MV-4-11 (cell line): ENCODE measurements at regions not wholly inside any gene's neighbourhood (a gene's known extent, or its start where the extent isn't known, plus 50 kb on each side); places are given as distances from the start of the nearest gene placed in this dataset.
A peak's percentile ranks its signal among the peaks of the same experiment; 100 is the strongest.

Experiments
- DNase-seq: peaks from one replicate; lab custom pipeline; 2025; lab: John Stamatoyannopoulos, UW

DNA sequence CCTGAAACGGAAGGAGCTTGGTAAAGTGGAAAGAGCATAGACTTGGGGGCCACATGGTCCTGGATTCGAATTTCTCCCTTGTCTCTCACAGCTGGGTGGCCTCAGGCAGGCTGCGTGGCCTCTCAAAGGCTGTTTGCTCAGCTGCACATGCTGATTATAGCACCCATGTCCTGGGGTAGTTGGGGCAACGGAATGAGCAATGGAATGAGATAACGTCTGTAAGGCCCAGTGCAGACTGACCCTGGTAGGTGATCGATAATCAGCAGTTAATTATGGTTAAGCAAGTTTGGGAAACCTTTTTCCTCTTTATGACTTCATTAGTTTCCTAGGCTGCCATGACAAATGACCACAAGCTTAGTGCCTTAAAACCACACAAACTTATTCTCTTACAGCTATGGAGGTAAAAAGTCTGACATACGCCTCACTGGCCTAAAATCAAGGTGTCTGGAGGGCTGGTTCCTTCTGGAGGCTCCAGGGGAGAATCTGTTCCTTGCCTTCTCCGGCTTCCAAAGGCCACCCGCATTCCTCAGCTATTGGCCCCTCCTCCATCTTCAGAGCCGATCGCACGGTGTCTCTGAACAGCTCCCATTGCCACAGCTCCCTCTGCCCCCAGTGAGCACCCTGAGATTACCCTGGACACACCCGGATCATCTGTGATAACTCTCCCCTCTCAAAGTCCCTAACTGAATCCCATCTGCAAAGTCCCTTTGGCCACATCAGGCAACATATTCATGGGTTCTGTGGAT, 294.9 kb upstream of the FOXF1 start:
- peak; percentile 44 for DNase-seq

DNA sequence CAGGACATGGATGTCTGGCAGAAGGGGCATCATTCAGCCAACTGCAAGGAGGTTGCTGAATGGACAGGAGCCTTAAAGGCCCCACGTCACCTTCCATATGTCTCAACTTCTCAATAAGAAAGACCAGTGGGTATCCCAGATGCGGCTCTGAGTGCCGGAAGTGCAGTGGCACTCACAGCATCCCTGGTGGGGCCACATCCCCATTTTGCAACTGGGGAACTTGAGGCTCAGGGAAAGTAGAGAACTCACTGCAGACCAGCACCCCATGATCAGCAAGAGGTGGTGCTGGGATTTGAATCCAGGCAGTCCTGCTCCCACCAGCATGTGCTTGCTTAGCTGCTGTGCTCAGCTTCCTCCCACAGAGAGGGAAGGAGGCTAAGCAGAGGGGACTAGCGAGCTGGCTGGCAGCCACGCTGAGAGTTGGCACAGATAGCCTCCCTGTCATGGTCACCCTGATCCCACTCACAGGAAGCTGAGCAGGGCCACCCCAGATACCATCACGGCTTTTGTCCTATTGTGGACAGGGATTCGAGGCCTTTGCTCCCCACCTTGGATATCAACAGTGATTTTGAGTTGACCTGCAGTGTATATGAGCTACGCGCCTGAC, 294.2 kb upstream of the FOXF1 start:
- no peak for DNase-seq

DNA sequence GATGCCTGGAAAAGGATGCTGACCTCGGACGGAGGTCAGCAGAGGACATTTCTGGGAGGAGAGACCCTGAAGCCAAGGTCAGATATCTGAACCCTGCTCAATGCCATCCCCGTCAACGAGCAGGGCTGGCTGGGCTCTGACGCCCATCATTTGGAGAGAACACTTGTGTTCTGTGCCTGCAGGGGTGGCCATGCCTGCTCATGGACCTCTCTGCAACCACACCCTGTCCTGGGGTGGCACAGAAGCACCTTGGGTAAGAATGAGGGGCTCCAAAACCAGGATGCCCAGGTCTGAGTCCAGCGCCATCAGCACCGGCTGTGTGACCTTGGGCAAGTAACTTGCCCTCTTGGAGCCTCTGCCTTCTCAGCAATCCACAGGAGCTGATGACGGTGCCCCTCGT, 293.7 kb upstream of the FOXF1 start:
- no peak for DNase-seq

DNA sequence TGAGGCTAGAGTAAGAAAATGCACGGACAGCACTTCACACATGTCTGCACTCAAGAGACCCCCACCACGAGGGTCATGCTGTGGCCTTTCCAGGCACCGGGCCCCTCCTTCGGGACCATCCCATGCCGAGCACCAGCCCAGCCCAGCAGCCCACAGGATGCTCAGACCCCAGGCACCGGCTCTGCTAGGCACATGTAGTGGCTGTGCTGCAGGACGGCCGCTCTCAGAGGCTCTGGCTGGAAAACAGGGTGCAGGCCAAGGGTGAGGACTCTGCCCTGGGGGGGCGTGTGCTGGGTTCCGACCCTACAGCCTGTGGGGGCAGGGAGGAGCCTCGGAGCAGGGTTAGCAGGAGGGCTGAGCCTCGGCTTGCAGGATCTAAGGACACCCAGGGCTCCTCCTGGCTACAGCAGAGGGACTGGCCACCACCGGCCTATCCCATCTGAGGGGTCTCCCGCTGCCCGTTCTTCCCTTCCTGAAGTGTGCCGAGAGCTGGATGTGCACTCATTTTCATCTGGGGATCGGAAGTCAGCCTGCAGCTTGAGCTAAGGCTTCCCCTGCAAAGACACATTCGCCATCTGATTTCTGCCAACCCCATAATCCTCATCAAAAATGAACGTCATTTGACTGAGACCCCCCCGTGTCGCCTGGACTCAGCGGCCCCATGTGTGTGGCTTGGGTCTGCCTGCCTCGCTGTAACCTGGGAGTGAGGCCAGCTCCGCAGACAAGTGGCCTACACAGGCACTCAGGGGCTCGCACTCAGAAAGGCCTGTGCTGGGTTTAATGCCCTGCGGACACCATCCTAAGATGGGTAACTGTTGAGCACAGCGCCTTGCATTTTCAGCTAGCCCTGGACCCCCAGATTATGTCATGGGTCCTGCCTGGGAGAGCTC, 293.1 kb upstream of the FOXF1 start:
- DNase-seq, result no peak

DNA sequence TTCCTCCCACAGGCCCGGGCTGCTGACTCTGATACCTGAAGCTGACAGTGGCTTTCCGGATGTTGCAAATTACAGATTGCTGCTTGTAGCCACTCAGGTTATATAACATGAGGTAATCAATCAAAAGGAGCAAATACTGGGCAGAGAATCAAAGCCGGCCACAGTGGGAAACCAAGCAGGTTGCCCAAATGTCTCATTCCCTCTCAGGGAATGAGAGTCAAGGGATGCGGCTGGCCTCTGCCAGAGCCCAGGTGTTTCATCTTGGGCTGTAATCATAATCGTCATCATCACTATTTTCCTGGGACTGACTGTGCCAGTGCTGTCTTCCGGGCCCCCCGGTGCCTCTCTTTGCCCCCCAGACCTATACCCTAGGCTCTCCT, 292.4 kb upstream of the FOXF1 start:
- DNase-seq, result no peak

DNA sequence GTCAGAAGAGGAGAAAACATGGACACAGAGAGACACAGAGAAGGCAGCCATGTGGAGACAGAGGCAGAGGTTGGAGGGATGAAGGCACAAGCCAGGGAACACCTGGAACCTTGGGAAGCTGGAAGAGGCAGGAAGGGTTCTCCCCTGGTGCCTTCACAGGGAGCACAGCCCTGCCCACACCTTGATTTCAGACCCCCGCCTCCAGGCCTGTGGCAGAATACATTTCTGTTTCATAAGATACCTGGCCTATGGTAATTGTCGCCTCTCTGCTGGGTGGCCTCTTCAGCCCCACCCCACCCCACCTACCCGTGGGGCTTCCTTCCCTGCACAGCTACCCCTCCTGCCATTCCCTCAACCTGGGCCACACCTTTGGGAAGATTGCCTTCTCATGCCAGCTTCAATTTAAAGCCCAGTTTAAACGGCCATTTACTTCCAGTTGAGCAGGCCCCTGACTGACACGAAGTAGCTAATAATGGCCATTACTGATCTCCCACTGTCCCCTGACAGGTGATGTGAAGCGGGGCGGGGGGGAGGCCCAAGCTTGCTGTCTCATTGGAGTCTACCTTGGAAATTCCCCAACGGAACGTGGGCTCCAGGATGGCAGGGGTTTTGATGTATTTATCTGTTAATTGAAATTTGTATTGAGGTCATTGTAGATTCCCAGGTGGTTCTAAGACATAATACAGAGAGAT, 291.7 kb upstream of the FOXF1 start:
- no peak for DNase-seq

DNA sequence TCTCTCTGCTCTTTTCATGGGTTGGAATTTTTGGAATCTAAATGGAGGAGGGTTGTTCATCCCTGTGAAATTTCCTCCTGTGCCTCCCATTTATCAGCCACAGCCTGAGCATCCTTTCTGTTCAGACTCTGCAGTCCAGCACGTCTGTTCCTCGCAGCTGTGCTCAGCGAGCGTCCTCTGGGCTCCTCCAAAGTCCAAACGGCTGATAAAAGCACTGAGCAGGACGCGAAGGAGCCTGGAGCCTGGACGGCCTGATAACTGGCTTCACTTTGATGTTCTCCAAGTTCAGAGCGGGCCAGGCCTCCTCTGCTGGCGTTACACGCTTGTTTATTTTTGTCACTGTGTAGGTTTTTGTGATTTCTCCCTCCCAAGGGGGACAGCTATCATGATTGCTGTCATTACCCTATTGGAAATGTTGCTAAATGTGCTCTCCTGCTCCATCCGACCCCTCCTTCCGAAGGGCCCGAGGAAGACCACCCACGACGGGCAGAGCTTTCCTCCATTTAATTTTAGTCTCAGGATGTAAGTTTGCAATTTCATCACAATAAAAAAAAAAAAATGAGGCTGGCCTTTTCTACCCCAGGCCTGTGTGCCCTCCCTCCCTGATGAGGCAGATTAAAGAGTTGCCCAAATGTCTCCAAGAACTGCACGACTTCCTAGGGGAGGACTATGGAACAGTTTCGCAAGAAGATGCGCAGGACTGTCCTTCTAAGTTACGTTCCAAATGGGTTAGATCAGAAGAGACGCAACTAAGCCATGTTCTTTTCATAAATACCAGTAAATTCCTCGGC, 290.5 kb upstream of the FOXF1 start:
- DNase-seq, result no peak

DNA sequence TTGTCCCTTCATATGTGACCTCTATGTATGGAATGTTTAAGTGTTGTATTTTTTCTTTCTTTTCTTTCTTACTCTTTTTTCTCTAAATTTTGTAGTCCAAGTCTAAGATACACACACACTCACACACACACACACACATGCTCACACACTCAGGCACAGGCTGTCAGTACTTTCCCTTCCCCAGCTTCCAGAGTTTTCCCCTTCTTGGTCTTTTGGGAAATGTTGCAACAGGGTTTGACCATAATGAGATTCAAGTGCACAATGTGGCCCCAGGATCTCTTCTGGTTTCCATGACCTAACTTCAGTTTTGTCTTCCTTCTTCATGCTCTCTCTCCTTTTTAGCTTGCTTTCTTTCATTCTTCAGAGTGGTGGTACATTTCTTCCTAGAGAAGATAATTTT, 289.8 kb upstream of the FOXF1 start:
- DNase-seq, result peak; percentile 5

DNA sequence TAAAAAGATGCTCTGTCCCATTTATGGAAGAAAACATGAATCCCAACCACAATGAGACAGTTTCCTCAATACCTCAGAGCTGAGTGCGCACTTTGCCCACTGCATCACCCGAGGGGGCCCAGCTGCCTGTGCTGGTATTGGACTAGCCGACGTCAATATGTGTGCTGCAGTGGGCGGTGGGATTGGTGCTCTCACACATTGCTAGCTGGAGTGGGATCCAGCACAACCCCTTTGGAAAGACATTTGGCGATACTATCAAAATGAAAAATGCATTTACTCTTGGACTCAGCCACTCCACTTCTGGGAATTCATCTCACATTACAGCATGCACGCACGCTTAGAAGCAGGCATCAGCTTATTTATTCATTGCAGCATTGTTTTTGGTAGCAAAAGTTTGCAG, 289.2 kb upstream of the FOXF1 start:
- DNase-seq, result no peak

DNA sequence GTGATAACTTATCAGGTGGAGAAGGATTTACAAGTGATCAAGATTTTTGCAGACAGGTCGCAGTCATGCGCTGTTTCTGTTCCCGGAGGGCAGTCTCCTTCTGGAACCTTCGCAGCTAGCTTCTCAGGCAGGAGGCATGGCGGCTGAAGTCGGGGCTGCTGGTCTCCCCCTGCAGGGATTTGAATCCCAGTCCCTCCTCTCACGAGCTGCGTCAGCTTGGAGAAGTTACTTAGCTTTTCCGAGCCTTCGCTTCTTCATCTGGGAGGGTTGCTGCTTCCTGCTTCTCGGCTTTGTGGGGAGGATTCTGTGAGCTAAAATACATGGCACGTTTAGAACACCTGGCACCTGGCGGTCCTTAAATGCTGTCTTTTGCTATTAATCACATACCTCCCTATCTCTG, 287.8 kb upstream of the FOXF1 start:
- no peak for DNase-seq

DNA sequence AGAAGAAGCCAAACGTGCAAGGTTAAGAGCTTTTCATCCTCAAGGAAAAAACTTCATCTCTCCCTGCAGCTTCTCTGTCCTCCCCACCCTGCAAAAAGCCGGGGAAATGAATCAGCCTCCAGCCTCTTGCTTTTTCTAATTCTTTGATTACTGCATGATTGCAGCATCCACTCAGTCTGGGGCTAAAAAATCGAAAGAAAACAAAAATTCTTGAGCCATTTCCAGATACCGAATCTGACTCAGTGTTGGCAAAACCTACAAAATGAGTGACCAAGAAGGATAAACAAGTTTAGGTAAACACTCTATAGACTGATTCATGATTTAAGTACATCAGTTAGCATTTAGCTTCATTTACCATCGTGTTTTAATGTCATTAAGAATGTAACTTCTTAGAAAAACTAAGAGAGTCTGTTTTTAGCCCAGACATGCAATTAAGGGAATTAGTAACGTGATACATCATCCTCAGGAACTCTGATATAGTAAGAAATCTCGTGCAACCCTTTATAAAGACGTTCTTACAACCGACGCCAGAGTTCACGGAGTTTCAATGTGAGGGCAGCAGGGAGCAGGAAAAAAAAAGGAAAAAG, 287.3 kb upstream of the FOXF1 start:
- no peak for DNase-seq

DNA sequence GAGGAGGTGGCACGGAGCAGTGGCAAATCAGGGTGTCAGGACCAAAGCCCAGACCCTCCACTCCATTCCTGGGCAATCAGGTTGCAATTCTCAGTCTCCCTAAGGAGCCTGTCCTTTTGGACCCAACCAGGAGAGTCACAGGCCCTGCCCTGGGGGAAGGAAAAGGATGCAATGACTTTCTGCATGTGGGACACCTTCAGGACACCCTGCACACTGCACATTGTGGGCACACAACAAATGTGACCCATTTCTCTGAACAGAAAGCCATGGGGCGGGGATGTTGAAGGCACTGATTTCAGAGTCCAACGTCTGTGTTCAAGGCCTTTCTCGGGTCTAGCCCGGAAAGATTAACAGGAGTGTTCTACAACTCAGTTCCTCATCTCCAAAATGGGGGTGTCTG, 286.2 kb upstream of the FOXF1 start:
- DNase-seq, result no peak

DNA sequence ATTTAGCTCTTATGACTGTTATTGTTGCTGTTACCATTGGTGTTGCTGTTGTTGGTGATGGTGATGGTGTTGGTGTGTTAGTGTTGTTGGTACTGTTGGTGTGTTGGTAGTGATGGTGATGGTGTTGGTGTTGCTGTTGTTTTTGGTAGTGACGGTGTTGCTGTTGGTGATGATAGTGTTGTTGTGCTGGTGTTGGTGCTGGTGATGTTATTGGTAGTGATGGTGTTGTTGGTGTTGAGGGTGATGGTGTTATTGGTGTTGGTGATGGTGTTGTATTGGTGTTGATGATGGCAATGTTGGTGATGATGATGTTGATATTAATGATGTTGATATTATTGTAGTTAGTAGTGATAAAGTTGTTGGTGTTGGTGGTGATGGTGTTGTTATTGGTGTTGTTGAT, 285.7 kb upstream of the FOXF1 start:
- DNase-seq, result no peak

DNA sequence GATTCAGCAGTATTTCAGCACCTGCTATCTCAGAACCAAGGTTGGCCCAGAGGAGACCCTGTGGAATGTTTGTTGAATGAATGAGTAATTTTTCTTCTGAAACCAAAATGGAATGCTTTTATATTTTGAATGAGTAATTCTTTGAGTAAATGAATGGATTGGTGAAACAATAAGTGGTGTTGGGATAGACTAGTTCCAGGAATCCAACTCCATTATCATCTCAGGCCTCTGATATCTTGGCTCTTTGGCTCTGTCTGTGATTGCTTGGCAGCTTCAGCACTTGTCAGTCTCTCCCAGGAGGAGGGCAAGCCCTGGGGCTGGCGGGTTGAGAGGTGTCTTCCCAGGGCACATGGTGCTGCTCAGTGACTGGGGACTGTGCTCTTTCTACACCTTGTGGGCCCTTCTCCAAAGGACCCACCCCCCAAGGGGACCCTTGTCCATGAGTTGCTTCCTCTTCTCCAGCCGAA, 284.4 kb upstream of the FOXF1 start:
- no peak for DNase-seq

DNA sequence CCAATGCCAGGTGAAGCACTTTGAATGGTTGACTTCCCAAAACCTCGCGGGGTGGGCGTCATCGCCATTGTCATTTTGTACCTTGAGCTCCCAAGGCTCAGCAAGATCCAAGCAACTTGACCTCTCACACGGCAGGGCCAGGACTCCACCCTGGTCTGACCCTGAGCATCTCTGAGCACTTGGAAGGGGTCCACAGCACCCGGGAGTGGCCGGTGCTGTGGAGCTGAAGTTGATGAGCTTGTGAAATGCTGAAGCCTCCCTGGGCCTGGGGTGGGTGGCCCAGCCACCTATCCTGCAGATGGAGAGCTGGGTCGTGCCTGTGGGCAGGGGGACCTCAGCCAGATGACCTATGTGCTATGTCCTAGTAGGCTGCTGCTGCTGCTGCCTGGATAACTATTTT, 283.3 kb upstream of the FOXF1 start:
- DNase-seq, result no peak

DNA sequence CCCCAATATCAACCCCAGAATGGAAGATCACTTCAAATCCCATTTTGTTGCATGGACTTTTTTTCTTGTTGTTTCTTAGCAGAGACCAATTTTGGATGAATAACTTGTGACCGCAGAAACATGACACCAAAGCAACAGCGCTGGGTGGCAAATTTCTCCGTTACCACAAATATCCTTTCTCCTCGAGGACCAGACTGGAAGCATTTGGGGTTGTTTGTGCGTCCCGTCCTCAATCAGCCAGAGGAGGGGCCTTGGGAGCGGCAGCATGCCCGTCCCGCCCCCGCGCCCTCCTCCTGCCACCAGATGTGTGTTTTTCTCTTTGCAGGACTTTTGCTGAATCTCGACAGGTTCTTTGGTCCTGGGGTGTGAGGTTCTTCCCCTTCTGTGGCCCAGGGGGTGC, 282.5 kb upstream of the FOXF1 start:
- DNase-seq, result no peak

DNA sequence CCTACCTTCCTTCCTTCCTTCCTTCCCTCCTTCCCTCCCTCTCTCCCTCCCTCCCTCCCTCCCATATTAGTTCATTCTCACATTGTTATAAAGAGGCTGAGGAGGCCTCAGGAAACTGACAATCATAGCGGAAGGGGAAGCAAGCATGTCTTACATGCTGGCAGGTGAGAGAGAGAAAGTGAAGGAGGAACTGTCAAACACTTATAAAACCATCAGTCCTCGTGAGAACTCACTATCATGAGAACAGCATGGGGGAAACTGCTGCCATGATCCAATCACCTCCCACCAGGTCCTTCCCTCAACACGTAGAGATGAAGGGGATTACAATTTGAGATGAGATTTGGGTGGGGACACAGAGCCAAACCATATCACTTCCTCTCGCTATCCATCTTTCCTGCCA, 281.6 kb upstream of the FOXF1 start:
- no peak for DNase-seq

DNA sequence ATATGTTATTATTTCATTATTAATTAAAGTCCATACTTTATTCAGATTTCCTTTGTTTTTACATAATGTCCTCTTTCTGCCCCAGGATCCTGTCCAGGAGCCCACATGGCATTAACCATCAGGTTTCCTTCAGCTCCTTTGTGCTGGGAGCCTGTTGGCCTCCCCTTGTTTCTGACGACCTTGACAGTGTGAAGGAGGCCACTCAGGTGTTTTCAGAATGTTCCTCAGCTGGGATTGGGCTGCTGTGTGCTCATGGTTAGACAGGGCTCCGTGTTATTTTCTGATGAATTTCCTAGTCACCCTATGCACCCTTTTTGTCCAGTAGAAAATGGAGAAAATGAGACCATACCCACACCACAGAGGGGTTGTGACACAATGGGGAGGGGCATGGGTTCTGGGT, 281.0 kb upstream of the FOXF1 start:
- DNase-seq, result no peak

DNA sequence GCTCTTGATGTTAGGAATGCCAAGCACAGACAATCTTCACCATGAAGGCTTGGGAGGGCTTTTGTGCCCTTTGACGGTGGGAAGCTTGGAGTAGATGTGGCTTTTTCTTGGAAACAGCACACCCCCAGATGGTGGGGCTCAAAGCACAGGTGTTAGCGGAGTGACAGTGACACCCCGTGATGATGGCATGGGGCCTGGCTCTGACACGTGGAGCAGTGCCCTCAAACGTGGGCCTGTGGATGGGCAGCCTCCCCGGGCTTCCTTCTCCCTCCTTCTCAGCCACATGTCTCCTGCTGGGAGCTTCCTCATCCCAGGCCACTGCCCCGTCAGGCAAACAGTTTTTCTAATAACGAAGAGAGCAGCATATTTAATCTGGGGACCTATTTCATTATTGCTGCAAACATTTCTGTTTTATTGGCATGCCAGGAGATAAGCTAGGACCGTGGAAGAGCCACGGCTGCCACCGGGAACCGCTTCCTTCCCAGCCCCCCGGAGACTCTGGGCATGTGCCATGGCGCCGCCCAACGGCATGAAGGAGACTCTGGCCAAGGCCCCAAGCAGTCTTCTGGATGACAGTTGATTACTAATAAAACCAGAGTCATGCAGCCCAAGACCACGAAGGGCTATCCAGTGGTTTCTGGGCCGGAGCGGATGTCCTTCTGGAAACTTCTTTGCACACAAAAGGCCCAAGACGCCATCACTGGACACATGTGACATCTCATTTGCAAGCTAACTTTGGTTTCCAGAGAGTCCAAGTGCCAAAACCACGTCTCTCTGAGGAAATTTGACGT, 280.3 kb upstream of the FOXF1 start:
- DNase-seq, result no peak

DNA sequence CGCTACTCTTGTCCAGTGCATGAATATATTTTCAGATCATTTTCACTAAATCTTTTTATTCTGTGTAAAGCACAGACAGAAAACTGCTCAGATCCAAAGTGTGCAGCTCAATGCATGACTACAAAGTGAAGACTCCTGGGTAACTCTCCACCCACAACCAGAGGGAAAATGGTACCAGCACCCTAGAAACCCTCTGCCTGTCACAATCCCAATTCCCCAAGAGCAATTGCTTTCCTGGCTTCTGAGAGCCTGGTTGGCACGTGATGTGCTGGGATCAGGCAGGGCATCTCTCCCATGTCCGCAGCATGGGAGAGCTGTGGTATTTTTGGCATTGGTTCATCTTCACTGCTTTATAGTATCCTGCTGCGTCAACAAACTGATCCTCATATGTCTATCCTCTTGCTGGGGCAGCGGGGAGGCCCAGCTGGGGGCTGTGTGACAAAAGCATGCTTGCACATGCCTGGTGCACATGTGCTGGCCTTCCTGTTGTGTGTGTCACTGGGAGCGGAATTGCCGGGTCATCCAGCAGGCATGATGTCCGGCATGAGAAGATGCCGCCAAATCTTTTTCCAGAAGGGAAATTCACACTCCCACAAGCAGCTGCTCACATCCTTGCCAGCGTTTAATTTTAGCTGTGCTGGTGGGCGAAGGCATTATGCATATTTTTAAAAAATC, 278.9 kb upstream of the FOXF1 start:
- no peak for DNase-seq
